ENCODE measurements at regions not wholly inside any gene's neighbourhood (a gene's known extent, or its start where the extent isn't known, plus 50 kb on each side); places are given as distances from the start of the nearest gene placed in this dataset.

- no peak for DNase-seq (ENCODE audit: low spot score)
- Histone ChIP-seq H3K4me2 (no peak overlapping the region), H3K4me1 (ENCODE audit: insufficient read depth) (no peaks in the 10 kb centered on the region), H3K4me3 (no peak overlapping the region), H3K27ac (no peak overlapping the region), H3K27me3 (no peaks in the 10 kb centered on the region), H3K9me3 (ENCODE audit: low read depth) (no peaks in the 10 kb centered on the region), H3K36me3 (replicated peaks; ENCODE audit: insufficient read depth, low read depth) (no peaks in the 10 kb centered on the region), H4K20me1 (ENCODE audit: insufficient read depth, poor library complexity, severe bottlenecking) (no peaks in the 10 kb centered on the region), H3K79me2 (no peaks in the 10 kb centered on the region), H2AFZ (no peak overlapping the region), H3K9me2 (replicated peaks; ENCODE audit: insufficient read depth) (no peaks in the 10 kb centered on the region)
- 87% methylated on average over 5 of the region's 5 CpGs for WGBS (ENCODE audit: low lambda C conversion rate, missing lambda C conversion rate)
- no peak for TF ChIP-seq CTCF (IDR thresholded peaks at IDR 0.05; ENCODE audit: poor library complexity)
- TF ChIP-seq EZH2phosphoT487 (IDR thresholded peaks at IDR 0.05; ENCODE audit: low read depth, severe bottlenecking, unreplicated experiment): no peak
- no peak for TF ChIP-seq EZH2 (IDR thresholded peaks at IDR 0.05; ENCODE audit: borderline replicate concordance)
These were observed 260.7 kb upstream of the RIOK2 start for GRCh38 chr5:97443740-97444139.

GRCh38 chr5:97449172-97449571 lies 266.1 kb upstream of the RIOK2 start:
- Histone ChIP-seq H3K4me2 (no peak overlapping the region), H3K36me3 (replicated peaks; ENCODE audit: insufficient read depth, low read depth) (no peaks in the 10 kb centered on the region), H3K9me2 (replicated peaks; ENCODE audit: insufficient read depth) (no peaks in the 10 kb centered on the region), H2AFZ (no peak overlapping the region), H3K27ac (no peak overlapping the region), H3K79me2 (no peaks in the 10 kb centered on the region), H3K27me3 (no peaks in the 10 kb centered on the region), H3K4me3 (no peak overlapping the region), H3K4me1 (ENCODE audit: insufficient read depth) (no peaks in the 10 kb centered on the region), H4K20me1 (ENCODE audit: insufficient read depth, poor library complexity, severe bottlenecking) (no peaks in the 10 kb centered on the region), H3K9me3 (ENCODE audit: low read depth) (no peaks in the 10 kb centered on the region)
- WGBS (ENCODE audit: low lambda C conversion rate, missing lambda C conversion rate): 77% methylated on average over 3 of the region's 3 CpGs
- no peak for DNase-seq (ENCODE audit: low spot score)
- no peak for TF ChIP-seq EZH2 (IDR thresholded peaks at IDR 0.05; ENCODE audit: borderline replicate concordance)
- no peak for TF ChIP-seq EZH2phosphoT487 (IDR thresholded peaks at IDR 0.05; ENCODE audit: low read depth, severe bottlenecking, unreplicated experiment)
- no peak for TF ChIP-seq CTCF (IDR thresholded peaks at IDR 0.05; ENCODE audit: poor library complexity)

- H3K36me3 ChIP-seq (replicated peaks; ENCODE audit: insufficient read depth, low read depth): no peaks in the 10 kb centered on the region
- H3K4me2 ChIP-seq: no peak overlapping the region
- H3K9me3 ChIP-seq (ENCODE audit: low read depth): no peaks in the 10 kb centered on the region
- H3K27ac ChIP-seq: no peak overlapping the region
- no peak for TF ChIP-seq EZH2phosphoT487 (IDR thresholded peaks at IDR 0.05; ENCODE audit: low read depth, severe bottlenecking, unreplicated experiment)
- no peak for TF ChIP-seq CTCF (IDR thresholded peaks at IDR 0.05; ENCODE audit: poor library complexity)
- TF ChIP-seq EZH2 (IDR thresholded peaks at IDR 0.05; ENCODE audit: borderline replicate concordance): no peak
- H3K79me2 ChIP-seq: no peaks in the 10 kb centered on the region
- no peaks in the 10 kb centered on the region for H4K20me1 ChIP-seq (ENCODE audit: insufficient read depth, poor library complexity, severe bottlenecking)
- H3K4me1 ChIP-seq (ENCODE audit: insufficient read depth): no peaks in the 10 kb centered on the region
- H2AFZ ChIP-seq: no peak overlapping the region
- no peak for DNase-seq (ENCODE audit: low spot score)
- H3K27me3 ChIP-seq: no peaks in the 10 kb centered on the region
- no peaks in the 10 kb centered on the region for H3K9me2 ChIP-seq (replicated peaks; ENCODE audit: insufficient read depth)
- no peak overlapping the region for H3K4me3 ChIP-seq
These were observed 269.6 kb upstream of the RIOK2 start for GRCh38 chr5:97452646-97453045.

- TF ChIP-seq CTCF (IDR thresholded peaks at IDR 0.05; ENCODE audit: poor library complexity) (no peak), EZH2phosphoT487 (IDR thresholded peaks at IDR 0.05; ENCODE audit: low read depth, severe bottlenecking, unreplicated experiment) (no peak), EZH2 (IDR thresholded peaks at IDR 0.05; ENCODE audit: borderline replicate concordance) (no peak)
- Histone ChIP-seq H3K4me3 (no peak overlapping the region), H3K4me2 (no peak overlapping the region), H3K27me3 (no peaks in the 10 kb centered on the region), H4K20me1 (ENCODE audit: insufficient read depth, poor library complexity, severe bottlenecking) (no peaks in the 10 kb centered on the region), H3K79me2 (no peaks in the 10 kb centered on the region), H3K9me2 (replicated peaks; ENCODE audit: insufficient read depth) (no peaks in the 10 kb centered on the region), H3K9me3 (ENCODE audit: low read depth) (no peaks in the 10 kb centered on the region), H3K4me1 (ENCODE audit: insufficient read depth) (no peaks in the 10 kb centered on the region), H3K36me3 (replicated peaks; ENCODE audit: insufficient read depth, low read depth) (no peaks in the 10 kb centered on the region), H2AFZ (no peak overlapping the region), H3K27ac (no peak overlapping the region)
- WGBS (ENCODE audit: low lambda C conversion rate, missing lambda C conversion rate): 84% methylated on average over 2 of the region's 2 CpGs
- DNase-seq (ENCODE audit: low spot score): no peak
These were observed 270.2 kb upstream of the RIOK2 start for GRCh38 chr5:97453263-97453662.
